Activated B cell treated with CpG ODN at 0.5 μM for 24 hours (primary cell): ENCODE measurements at regions not wholly inside any gene's neighbourhood (a gene's known extent, or its start where the extent isn't known, plus 50 kb on each side); places are given as distances from the start of the nearest gene placed in this dataset.
"Not testable (repeated sequence)": the region's sequence is repeated elsewhere in the genome, so short reads cannot be mapped to it uniquely, and the experiment has no call there.

Experiments used
- ATAC-seq: fragments of 200-7000 bp; cut with Tn5 transposase; one replicate; pipeline ENCODE4 v1.10.0; 2021; ENCODE audit warnings: low read depth, mild to moderate bottlenecking, moderate library complexity
- CTCF ChIA-PET: fragments of 350-600 bp; sonication (Branson Sonifier 250); formaldehyde crosslinking; loops from one replicate; lab custom pipeline; 2021; ENCODE audit warnings: antibody characterized with exemption; lab: Charles Lee
- POLR2A ChIA-PET: fragments of 350-600 bp; sonication (Branson Sonifier 250); formaldehyde crosslinking; loops from one replicate; lab custom pipeline; 2021; ENCODE audit warnings: antibody characterized with exemption; lab: Charles Lee
- DNase-seq: peaks from one replicate; pipeline ENCODE4 v3.0.0; 2022
- H3K27ac Mint-ChIP-seq: one replicate; pipeline ENCODE4 v1.8.0; 2020; ENCODE audit warnings: mixed read lengths
- H3K27me3 Mint-ChIP-seq: one replicate; pipeline ENCODE4 v1.8.0; 2021; ENCODE audit warnings: mixed read lengths
- H3K36me3 Mint-ChIP-seq: one replicate; pipeline ENCODE4 v1.8.0; 2021; ENCODE audit warnings: low read depth, mixed read lengths
- H3K4me1 Mint-ChIP-seq: one replicate; pipeline ENCODE4 v1.8.0; 2021; ENCODE audit warnings: mixed read lengths
- H3K4me3 Mint-ChIP-seq: one replicate; pipeline ENCODE4 v1.8.0; 2020; ENCODE audit warnings: mild to moderate bottlenecking, mixed read lengths
- H3K9me3 Mint-ChIP-seq: one replicate; pipeline ENCODE4 v1.8.0; 2020; ENCODE audit warnings: mixed read lengths
- intact Hi-C: fragments of 100-400 bp; cut with micrococcal nuclease; formaldehyde crosslinking; loops from one replicate; pipeline ENCODE4 v1.15.1; 2024
- TF ChIP-seq, protein P1 (sequence below): fragments of 200-600 bp; IDR thresholded peaks from one replicate; pipeline ENCODE4 v1.8.0; 2022; ENCODE audit warnings: antibody characterized with exemption, mild to moderate bottlenecking

- no peak overlapping the region for H3K27ac Mint-ChIP-seq
- intact Hi-C loops = no loop called here
- H3K9me3 Mint-ChIP-seq = peaks cover under 1% of the 10 kb centered on the region
- H3K4me1 Mint-ChIP-seq = no peaks in the 10 kb centered on the region
- DNase-seq = no peak
- ChIA-PET CTCF (no interaction called here), POLR2A (no interaction called here)
- TF ChIP-seq, protein P1, sequence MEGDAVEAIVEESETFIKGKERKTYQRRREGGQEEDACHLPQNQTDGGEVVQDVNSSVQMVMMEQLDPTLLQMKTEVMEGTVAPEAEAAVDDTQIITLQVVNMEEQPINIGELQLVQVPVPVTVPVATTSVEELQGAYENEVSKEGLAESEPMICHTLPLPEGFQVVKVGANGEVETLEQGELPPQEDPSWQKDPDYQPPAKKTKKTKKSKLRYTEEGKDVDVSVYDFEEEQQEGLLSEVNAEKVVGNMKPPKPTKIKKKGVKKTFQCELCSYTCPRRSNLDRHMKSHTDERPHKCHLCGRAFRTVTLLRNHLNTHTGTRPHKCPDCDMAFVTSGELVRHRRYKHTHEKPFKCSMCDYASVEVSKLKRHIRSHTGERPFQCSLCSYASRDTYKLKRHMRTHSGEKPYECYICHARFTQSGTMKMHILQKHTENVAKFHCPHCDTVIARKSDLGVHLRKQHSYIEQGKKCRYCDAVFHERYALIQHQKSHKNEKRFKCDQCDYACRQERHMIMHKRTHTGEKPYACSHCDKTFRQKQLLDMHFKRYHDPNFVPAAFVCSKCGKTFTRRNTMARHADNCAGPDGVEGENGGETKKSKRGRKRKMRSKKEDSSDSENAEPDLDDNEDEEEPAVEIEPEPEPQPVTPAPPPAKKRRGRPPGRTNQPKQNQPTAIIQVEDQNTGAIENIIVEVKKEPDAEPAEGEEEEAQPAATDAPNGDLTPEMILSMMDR = no peak
- H3K4me3 Mint-ChIP-seq = no peak overlapping the region
- ATAC-seq = no peak
- no peaks in the 10 kb centered on the region for H3K27me3 Mint-ChIP-seq
- H3K36me3 Mint-ChIP-seq = no peaks in the 10 kb centered on the region
Observed at GRCh38 chr6:74015427-74015826, 319.4 kb downstream of the CD109 start.

- TF ChIP-seq, protein P1 = no peak
- H3K27ac Mint-ChIP-seq = no peak overlapping the region
- POLR2A ChIA-PET = no interaction called here
- no peaks in the 10 kb centered on the region for H3K4me1 Mint-ChIP-seq
- H3K27me3 Mint-ChIP-seq = no peaks in the 10 kb centered on the region
- intact Hi-C loops = no loop called here
- ATAC-seq (no peak), DNase-seq (no peak)
- CTCF ChIA-PET = no interaction called here
- H3K4me3 Mint-ChIP-seq = no peak overlapping the region
- H3K9me3 Mint-ChIP-seq = peaks cover 5% of the 10 kb centered on the region
- H3K36me3 Mint-ChIP-seq = no peaks in the 10 kb centered on the region
Observed at GRCh38 chr6:74000666-74001490, 304.9 kb downstream of the CD109 start.

DNA sequence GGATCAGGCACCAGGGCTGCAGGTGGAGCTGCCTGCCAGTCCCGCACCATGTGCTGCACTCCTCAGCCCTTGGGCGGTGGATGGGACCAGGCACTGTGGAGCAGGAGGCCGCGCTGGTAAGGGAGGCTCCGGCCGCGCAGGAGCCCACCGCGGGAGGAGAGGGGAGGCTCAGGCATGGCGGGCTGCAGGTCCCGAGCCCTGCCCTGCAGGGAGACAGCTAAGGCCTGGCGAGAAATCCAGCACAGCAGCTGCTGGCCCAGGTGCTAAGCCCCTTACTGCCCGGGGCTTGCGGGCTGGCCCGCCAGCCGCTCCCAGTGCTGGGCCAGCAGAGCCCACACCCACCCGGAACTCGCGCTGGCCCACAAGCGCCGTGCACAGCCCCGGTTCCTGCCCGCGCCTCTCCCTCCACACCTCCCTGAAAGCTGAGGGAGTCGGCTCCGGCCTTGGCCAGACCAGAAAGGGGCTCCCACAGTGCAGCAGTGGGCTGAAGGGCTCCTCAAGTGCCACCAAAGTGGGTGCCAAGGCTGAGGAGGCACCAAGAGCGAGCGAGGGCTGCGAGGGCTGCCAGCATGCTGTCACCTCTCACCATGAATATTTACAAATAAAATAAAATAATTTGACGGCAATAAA is 294.7 kb downstream of the CD109 start:
- POLR2A ChIA-PET, H3K4me3 Mint-ChIP-seq, H3K4me1 Mint-ChIP-seq, H3K9me3 Mint-ChIP-seq, ATAC-seq, H3K36me3 Mint-ChIP-seq, H3K27ac Mint-ChIP-seq, H3K27me3 Mint-ChIP-seq, CTCF ChIA-PET, DNase-seq, intact Hi-C loops: not testable (repeated sequence)

- intact Hi-C loops = no loop called here
- no peaks in the 10 kb centered on the region for H3K27me3 Mint-ChIP-seq
- no peak overlapping the region for H3K4me3 Mint-ChIP-seq
- TF ChIP-seq, protein P1 = no peak
- no peaks in the 10 kb centered on the region for H3K36me3 Mint-ChIP-seq
- CTCF ChIA-PET = no interaction called here
- H3K9me3 Mint-ChIP-seq = no peaks in the 10 kb centered on the region
- no peak for DNase-seq
- POLR2A ChIA-PET = no interaction called here
- no peaks in the 10 kb centered on the region for H3K4me1 Mint-ChIP-seq
- H3K27ac Mint-ChIP-seq = no peak overlapping the region
- no peak for ATAC-seq
Observed at GRCh38 chr6:73989428-73989827, 293.4 kb downstream of the CD109 start.

GRCh38 chr6:73985891-73986290 is 289.9 kb downstream of the CD109 start:
- H3K4me1 Mint-ChIP-seq = no peaks in the 10 kb centered on the region
- no peaks in the 10 kb centered on the region for H3K9me3 Mint-ChIP-seq
- CTCF ChIA-PET = no interaction called here

More at GRCh38 chr6:73985891-73986290, 289.9 kb downstream of the CD109 start:
- DNase-seq (no peak), ATAC-seq (no peak)
- intact Hi-C loops = no loop called here
- POLR2A ChIA-PET = no interaction called here
- Mint-ChIP-seq H3K36me3 (no peaks in the 10 kb centered on the region), H3K27ac (no peak overlapping the region), H3K4me3 (no peak overlapping the region), H3K27me3 (no peaks in the 10 kb centered on the region)
- TF ChIP-seq, protein P1 = no peak
